ENCODE measurements at regions not wholly inside any gene's neighbourhood (a gene's known extent, or its start where the extent isn't known, plus 50 kb on each side); places are given as distances from the start of the nearest gene placed in this dataset.

GRCh38 chr16:79295162-79295561 is 305.4 kb downstream of the MAF start:
- Mint-ChIP-seq H3K9me3 (peaks cover 3% of the 10 kb centered on the region), H3K4me1 (ENCODE audit: low read depth) (peaks cover 4% of the 10 kb centered on the region), H3K36me3 (ENCODE audit: low read depth) (no peaks in the 10 kb centered on the region), H3K4me3 (no peak overlapping the region), H3K27me3 (peaks cover 43% of the 10 kb centered on the region), H3K27ac (no peak overlapping the region)

- peaks cover 3% of the 10 kb centered on the region for H3K9me3 Mint-ChIP-seq
- H3K4me1 Mint-ChIP-seq (ENCODE audit: low read depth) = peaks cover 4% of the 10 kb centered on the region
- H3K27me3 Mint-ChIP-seq = peaks cover 48% of the 10 kb centered on the region
- H3K27ac Mint-ChIP-seq = no peak overlapping the region
- no peaks in the 10 kb centered on the region for H3K36me3 Mint-ChIP-seq (ENCODE audit: low read depth)
- H3K4me3 Mint-ChIP-seq = no peak overlapping the region
These were observed 306.0 kb downstream of the MAF start for GRCh38 chr16:79294568-79294967.

GRCh38 chr16:79293836-79294460 is 306.6 kb downstream of the MAF start:
- H3K27me3 Mint-ChIP-seq = peaks cover 54% of the 10 kb centered on the region
- H3K36me3 Mint-ChIP-seq (ENCODE audit: low read depth) = no peaks in the 10 kb centered on the region
- peaks cover 3% of the 10 kb centered on the region for H3K9me3 Mint-ChIP-seq
- peaks cover 7% of the 10 kb centered on the region for H3K4me1 Mint-ChIP-seq (ENCODE audit: low read depth)
- no peak overlapping the region for H3K27ac Mint-ChIP-seq
- no peak overlapping the region for H3K4me3 Mint-ChIP-seq

GRCh38 chr16:79288066-79288465 is 312.5 kb downstream of the MAF start:
- Mint-ChIP-seq H3K27me3 (peaks cover 53% of the 10 kb centered on the region), H3K4me1 (ENCODE audit: low read depth) (peaks cover 36% of the 10 kb centered on the region), H3K9me3 (peaks cover 6% of the 10 kb centered on the region), H3K4me3 (no peak overlapping the region), H3K27ac (no peak overlapping the region), H3K36me3 (ENCODE audit: low read depth) (no peaks in the 10 kb centered on the region)

- H3K9me3 Mint-ChIP-seq = peaks cover 6% of the 10 kb centered on the region
- peaks cover 53% of the 10 kb centered on the region for H3K27me3 Mint-ChIP-seq
- H3K4me1 Mint-ChIP-seq (ENCODE audit: low read depth) = peaks cover 42% of the 10 kb centered on the region
- no peaks in the 10 kb centered on the region for H3K36me3 Mint-ChIP-seq (ENCODE audit: low read depth)
- peak overlapping the region; percentile 50 for H3K4me3 Mint-ChIP-seq
- H3K27ac Mint-ChIP-seq = peak overlapping the region; percentile 81
These were observed 313.1 kb downstream of the MAF start for GRCh38 chr16:79287424-79287917.

GRCh38 chr16:79286646-79287423 is 313.7 kb downstream of the MAF start:
- Mint-ChIP-seq H3K36me3 (ENCODE audit: low read depth) (no peaks in the 10 kb centered on the region), H3K27ac (peak overlapping the region; percentile 61), H3K27me3 (peaks cover 50% of the 10 kb centered on the region), H3K4me3 (peak overlapping the region; percentile 50), H3K9me3 (peaks cover 3% of the 10 kb centered on the region), H3K4me1 (ENCODE audit: low read depth) (peaks cover 49% of the 10 kb centered on the region)

- H3K4me1 Mint-ChIP-seq (ENCODE audit: low read depth) = peaks cover 67% of the 10 kb centered on the region
- H3K27me3 Mint-ChIP-seq = peaks cover 45% of the 10 kb centered on the region
- no peak overlapping the region for H3K27ac Mint-ChIP-seq
- H3K9me3 Mint-ChIP-seq = peaks cover 3% of the 10 kb centered on the region
- H3K4me3 Mint-ChIP-seq = no peak overlapping the region
- H3K36me3 Mint-ChIP-seq (ENCODE audit: low read depth) = no peaks in the 10 kb centered on the region
These were observed 315.8 kb downstream of the MAF start for GRCh38 chr16:79284766-79285165.

GRCh38 chr16:79283578-79283977 is 317.0 kb downstream of the MAF start:
- Mint-ChIP-seq H3K9me3 (peaks cover 3% of the 10 kb centered on the region), H3K27ac (no peak overlapping the region), H3K36me3 (ENCODE audit: low read depth) (no peaks in the 10 kb centered on the region), H3K4me3 (no peak overlapping the region), H3K4me1 (ENCODE audit: low read depth) (peaks cover 74% of the 10 kb centered on the region), H3K27me3 (peaks cover 42% of the 10 kb centered on the region)

- Mint-ChIP-seq H3K4me3 (peak overlapping the region; percentile 15), H3K9me3 (peaks cover 3% of the 10 kb centered on the region), H3K36me3 (ENCODE audit: low read depth) (no peaks in the 10 kb centered on the region), H3K27me3 (peaks cover 42% of the 10 kb centered on the region), H3K27ac (peak overlapping the region; percentile 34), H3K4me1 (ENCODE audit: low read depth) (peaks cover 76% of the 10 kb centered on the region)
These were observed 317.7 kb downstream of the MAF start for GRCh38 chr16:79282806-79283205.

- peak overlapping the region; percentile 55 for H3K4me3 Mint-ChIP-seq
These were observed 322.0 kb downstream of the MAF start for GRCh38 chr16:79278506-79278905.

GRCh38 chr16:79276501-79276900 is 324.0 kb downstream of the MAF start:
- H3K9me3 Mint-ChIP-seq = no peaks in the 10 kb centered on the region
- no peak overlapping the region for H3K27ac Mint-ChIP-seq
- no peak overlapping the region for H3K4me3 Mint-ChIP-seq
- H3K4me1 Mint-ChIP-seq (ENCODE audit: low read depth) = peaks cover 58% of the 10 kb centered on the region
- peaks cover 67% of the 10 kb centered on the region for H3K27me3 Mint-ChIP-seq
- no peaks in the 10 kb centered on the region for H3K36me3 Mint-ChIP-seq (ENCODE audit: low read depth)

More at GRCh38 chr16:79278506-79278905, 322.0 kb downstream of the MAF start:
- H3K27me3 Mint-ChIP-seq = peaks cover 59% of the 10 kb centered on the region
- no peaks in the 10 kb centered on the region for H3K36me3 Mint-ChIP-seq (ENCODE audit: low read depth)
- H3K4me1 Mint-ChIP-seq (ENCODE audit: low read depth) = peaks cover 58% of the 10 kb centered on the region
- H3K27ac Mint-ChIP-seq = peak overlapping the region; percentile 78
- no peaks in the 10 kb centered on the region for H3K9me3 Mint-ChIP-seq

- Mint-ChIP-seq H3K27ac (no peak overlapping the region), H3K9me3 (no peaks in the 10 kb centered on the region), H3K36me3 (ENCODE audit: low read depth) (no peaks in the 10 kb centered on the region), H3K4me1 (ENCODE audit: low read depth) (peaks cover 61% of the 10 kb centered on the region), H3K4me3 (no peak overlapping the region), H3K27me3 (peaks cover 50% of the 10 kb centered on the region)
These were observed 326.3 kb downstream of the MAF start for GRCh38 chr16:79274264-79274663.

- no peaks in the 10 kb centered on the region for H3K9me3 Mint-ChIP-seq
- no peaks in the 10 kb centered on the region for H3K36me3 Mint-ChIP-seq (ENCODE audit: low read depth)
- peaks cover 65% of the 10 kb centered on the region for H3K4me1 Mint-ChIP-seq (ENCODE audit: low read depth)
- peaks cover 38% of the 10 kb centered on the region for H3K27me3 Mint-ChIP-seq
- H3K4me3 Mint-ChIP-seq = peak overlapping the region; percentile 56
- H3K27ac Mint-ChIP-seq = peak overlapping the region; percentile 85
These were observed 328.4 kb downstream of the MAF start for GRCh38 chr16:79272141-79272577.

- Mint-ChIP-seq H3K36me3 (ENCODE audit: low read depth) (no peaks in the 10 kb centered on the region), H3K27ac (peak overlapping the region; percentile 85), H3K9me3 (no peaks in the 10 kb centered on the region), H3K4me1 (ENCODE audit: low read depth) (peaks cover 71% of the 10 kb centered on the region), H3K27me3 (peaks cover 36% of the 10 kb centered on the region), H3K4me3 (peak overlapping the region; percentile 56)
These were observed 329.0 kb downstream of the MAF start for GRCh38 chr16:79271583-79271982.

GRCh38 chr16:79270011-79270410 is 330.5 kb downstream of the MAF start:
- H3K27me3 Mint-ChIP-seq = peaks cover 37% of the 10 kb centered on the region

More at GRCh38 chr16:79270011-79270410, 330.5 kb downstream of the MAF start:
- H3K27ac Mint-ChIP-seq = peak overlapping the region; percentile 89
- peak overlapping the region; percentile 47 for H3K4me3 Mint-ChIP-seq
- no peaks in the 10 kb centered on the region for H3K36me3 Mint-ChIP-seq (ENCODE audit: low read depth)
- peaks cover 80% of the 10 kb centered on the region for H3K4me1 Mint-ChIP-seq (ENCODE audit: low read depth)
- no peaks in the 10 kb centered on the region for H3K9me3 Mint-ChIP-seq

Data from stimulated activated naive CD8-positive, alpha-beta T cell treated with anti-CD3 and anti-CD28 coated beads, Interleukin-15, Interleukin-2, amounts not matched to agents 100 ng/mL and 50 ng/mL, for 24 hours (primary cell).